Putamen (tissue), 1 donor: ENCODE measurements at regions not wholly inside any gene's neighbourhood (a gene's known extent, or its start where the extent isn't known, plus 50 kb on each side); places are given as distances from the start of the nearest gene placed in this dataset.

ENCODE experiments used
- DNase-seq: peaks from one replicate; pipeline ENCODE4 v3.0.0-alpha.2; 2016; ENCODE audit warnings: low spot score

DNA sequence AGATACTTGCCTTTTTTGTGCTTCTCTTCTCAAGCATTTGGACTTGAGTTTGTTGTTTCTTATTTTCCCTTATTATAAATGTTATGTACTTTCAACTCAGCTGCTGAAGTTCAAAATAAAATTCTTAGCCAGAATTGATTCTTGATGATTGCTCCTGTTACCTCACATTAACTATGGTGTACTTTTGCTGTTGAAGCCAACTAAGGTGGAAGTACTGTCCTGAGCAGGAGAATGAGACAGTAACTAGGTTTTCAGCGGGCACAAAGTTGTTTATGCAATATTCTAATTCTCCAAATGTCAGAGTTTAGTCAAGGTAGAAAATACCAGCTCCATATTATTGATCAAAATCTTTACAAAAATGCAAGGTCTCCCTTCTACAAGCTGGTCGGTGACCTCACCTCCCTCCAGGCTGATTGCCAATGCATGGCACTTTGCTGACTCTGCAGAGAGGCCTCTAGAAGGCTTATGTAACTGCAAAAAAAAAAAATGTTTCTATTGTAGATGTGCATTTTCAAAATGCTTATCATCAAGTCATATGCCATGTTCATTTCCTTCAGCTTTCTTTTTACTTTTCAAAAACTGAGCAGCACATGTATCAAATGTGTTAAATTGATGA lies 1783.5 kb upstream of the WWC1 start:
- DNase-seq, result no peak

DNA sequence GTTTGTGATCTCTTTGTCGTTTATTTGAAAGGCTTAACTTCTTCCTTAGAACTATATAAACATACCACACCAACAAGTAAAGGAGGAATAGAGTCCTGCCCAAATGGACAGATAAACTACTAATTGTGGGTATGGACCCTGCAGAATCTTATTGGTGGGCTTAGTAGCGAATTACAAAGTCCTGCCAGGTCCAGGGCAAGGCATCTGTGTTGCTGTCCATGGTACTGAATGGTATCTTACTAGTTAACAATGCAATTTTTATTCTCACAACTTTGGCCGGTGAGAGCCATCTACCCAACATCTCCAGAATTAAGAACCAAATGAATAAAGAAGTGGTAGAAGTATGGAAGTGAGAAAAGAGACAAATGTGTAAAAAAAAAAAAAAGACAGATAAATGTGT lies 1782.4 kb upstream of the WWC1 start:
- DNase-seq, result no peak

DNA sequence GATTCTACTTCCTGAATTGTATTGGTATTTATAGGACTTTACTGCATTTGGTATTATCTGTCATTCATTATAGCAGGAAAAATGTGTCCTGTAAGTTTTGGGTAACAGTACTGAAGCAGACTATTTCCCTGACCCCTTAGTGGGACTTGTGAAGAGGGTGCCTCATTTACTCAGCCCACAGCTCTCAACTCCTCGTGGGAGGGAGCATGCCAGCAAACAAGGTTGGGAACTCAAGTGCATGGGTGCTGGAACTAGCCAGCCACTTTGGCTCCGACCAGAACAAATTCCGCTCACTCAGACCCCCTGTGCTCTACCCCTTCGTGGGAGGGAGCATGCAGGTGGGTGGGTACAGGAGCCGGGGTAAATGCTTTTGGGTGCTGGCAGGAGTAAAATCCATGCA lies 1773.5 kb upstream of the WWC1 start:
- no peak for DNase-seq

DNA sequence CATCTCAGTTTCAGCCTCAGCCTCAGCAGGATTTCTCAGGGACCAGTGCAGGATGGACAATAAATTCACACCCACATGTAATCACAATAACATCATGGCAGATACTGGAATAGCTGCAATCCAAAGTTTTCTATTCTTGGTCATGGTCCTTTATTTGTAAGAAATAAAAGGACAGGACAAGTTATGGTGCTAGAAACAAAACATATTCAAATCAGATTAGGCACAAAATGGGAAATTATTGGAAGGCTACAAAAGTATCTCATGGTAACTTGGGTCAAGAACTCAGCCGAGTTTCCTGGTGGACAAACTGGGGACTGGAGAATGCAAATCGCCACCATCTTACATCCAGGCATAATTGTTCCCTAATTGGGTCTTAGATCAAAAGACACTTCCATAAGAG lies 1768.2 kb upstream of the WWC1 start:
- DNase-seq, result no peak

DNA sequence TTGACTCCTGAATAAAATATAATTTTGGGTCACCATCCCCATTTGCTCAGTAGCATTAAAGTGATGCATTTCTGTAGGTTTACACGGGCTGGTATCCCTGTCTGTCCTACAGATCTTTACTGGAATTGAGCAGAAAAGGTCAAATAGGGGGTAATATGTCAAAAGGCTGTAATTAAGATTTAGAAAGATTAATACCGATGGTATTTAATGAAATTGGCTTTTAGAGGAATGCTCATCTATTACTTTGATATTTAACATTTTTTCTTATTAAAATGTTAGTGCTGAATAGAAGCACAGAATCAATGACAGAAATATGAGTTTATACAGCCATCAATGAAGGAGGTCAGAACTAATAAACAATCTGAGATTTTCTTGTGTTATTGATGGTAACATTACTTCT lies 1762.2 kb upstream of the WWC1 start:
- DNase-seq, result no peak

DNA sequence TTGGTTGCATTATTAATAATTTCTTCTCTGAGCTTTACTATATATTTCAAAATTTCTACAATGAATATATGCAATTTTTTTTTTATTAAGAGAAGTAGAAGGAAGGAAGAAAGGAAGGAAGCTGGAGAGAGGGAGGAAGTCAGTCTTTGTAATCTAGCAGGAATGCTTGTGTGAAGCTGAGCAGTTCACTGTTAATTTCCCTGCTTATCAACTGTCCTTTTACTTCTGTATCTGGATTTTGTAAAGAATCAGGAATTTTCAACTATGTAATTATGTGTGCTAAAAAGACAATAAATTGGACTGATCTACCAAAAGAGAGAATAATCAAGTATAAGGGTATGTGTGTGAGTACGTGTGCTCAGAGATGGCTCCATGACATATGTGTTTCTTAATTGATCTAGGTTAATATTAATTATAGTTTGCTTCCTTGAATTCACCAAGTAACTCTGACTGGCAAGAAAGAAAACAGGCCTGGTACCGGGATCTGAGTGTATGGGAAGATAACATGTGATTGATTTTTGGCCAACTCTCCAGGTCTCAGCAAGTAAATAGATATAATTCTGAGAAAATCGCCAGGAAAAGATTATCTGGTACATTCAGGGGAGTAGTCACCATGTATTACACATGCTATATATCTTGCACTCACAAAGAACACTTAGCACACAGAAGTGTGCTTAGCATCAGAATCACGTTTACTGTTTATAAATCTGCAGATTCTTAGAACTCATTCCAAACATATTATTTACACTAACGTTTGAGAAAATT lies 1758.8 kb upstream of the WWC1 start:
- no peak for DNase-seq

DNA sequence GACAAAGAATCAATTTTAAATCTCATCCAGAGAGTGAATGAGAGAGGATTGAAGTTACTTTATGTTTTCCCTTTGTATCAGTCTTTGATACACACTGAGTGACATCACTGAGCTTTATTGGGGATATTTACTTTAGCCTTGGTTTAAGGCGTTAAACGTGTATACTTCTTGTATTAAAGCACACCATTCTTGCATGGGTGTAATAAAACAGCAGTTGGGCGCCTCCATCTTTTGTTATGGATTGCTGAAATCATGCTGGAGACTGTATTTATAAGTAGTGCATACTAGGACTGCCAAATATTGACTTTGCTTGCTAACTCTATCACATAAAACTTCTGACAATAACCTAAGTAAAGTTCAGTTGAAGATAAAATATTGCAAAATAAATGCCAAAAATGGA lies 1755.8 kb upstream of the WWC1 start:
- DNase-seq, result no peak

DNA sequence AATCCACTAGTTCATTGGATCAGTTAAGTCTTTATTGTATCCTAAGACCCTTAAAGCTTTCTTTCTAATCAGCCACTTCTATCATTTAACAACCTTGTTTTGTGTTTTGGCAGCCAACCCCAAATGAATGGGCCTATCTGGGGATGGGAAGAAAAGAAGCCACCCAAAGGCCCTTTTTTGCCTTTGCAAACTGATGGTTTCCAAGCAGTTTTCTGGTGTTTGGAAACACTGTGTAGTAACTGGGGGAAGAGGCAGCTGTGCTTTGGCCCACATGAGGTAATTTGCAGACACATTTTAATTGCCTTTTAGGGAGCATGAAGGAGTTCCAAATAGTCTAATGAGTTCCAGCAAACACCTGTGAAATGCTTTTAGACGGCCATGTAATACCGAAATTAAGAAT lies 1751.3 kb upstream of the WWC1 start:
- DNase-seq, result no peak

DNA sequence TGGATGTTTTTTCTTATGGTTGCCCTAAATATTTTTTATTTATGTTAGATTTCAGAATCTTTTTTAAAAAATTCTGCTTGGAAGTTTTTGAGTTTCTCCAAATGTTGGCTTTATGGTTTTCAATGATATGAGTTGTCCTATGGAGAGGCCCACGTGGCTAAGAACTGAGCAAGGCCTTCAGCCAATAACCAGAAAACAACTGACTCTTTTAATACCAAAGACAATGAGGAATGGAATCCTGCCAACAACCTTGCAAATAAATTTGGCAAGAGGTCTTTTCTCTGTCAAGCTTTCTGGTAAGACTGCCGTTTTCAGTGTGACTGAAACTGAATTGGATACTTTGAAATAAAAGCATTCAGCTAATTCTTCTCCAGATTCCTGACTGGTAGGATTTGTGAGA lies 1740.1 kb upstream of the WWC1 start:
- peak; percentile 71 for DNase-seq

DNA sequence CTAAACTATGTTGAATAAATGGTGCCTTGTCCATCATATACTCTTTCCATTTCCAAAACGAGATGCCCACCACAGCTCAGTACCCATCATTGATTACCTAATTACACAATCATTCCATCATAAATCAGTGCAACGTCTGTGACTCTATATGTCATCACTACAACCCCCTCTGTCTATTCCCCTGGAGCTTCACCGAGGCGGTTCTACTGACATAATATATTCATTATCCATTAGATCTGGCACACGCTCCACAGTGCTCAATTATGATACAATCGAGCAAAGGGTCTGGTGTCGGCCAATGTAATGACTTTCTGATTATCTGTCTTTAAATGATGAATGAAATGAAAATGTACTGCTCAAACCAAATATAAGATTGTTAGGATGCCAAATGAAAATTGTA lies 1737.7 kb upstream of the WWC1 start:
- DNase-seq, result no peak

DNA sequence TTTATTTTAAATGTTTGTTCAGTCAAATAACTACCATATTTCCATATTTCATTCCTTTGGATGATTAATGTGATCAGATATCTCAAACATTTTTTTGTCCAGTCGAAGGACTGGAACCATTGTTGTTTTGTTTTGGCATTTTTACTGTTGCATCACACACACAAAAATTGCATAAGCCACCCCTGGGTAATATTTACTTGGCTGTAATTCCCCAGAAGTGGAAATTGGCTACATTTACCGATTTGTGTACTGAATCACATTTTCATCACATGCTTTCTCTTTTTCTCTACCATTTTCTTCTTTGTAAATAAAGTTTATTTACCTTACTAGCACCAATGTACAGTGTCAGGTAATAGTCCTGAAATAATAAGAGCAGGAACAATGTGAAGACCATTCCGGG lies 1729.7 kb upstream of the WWC1 start:
- no peak for DNase-seq

DNA sequence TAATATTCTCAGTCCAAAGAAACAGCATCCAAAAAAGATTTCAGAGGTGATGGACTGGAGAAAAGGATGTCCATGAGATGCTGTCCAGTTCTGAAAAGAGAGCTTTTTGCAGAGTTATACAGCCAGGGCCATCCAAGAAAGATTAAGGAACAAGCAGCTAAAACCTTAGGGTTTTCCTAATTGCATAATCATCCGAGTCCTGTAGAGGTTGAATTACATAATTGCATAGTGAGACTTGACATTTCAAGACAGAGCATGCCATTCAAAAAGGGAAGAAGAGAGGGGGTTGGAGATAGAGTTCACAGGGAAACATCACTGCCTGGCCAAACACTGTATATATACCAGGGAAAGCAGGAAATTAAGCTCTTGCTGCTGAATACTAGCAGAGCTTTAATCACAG lies 1729.2 kb upstream of the WWC1 start:
- DNase-seq, result no peak

DNA sequence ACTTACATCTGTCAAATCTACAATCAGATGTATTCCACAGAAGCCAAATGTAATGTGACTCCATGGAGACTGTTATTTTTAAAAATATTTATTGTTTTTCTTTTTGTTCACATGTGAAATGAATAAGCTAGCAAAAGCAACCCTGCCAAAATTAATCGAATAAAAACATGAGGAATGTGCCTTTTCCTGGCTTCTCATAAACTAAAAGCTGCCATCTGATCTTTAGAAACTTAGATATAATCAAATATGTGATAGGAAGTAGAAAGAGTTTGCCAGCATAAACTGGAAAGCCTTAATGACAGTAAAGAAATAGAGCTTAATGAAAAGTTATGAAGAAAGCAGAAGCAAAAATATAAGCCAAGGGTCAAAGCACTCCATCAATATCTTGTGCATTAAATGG lies 1724.7 kb upstream of the WWC1 start:
- DNase-seq, result no peak

DNA sequence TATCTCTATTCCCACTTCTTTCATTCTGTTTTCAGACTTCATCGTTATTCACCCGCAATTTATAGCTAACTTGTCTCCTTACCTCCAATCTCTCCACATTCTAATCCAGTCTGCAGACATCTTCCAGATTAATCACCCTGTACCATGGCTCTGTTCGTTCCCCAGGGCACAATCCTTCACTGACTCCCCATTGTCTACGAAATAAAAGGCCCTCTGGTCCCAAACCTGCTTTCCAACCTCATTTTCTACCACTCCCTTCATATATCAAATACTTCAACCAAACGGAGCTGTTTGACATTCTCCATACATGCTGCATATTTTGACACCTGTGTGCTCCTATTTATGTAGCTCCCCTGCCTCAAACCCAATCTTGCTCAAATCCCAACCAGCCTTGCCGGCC lies 1720.6 kb upstream of the WWC1 start:
- DNase-seq, result no peak

DNA sequence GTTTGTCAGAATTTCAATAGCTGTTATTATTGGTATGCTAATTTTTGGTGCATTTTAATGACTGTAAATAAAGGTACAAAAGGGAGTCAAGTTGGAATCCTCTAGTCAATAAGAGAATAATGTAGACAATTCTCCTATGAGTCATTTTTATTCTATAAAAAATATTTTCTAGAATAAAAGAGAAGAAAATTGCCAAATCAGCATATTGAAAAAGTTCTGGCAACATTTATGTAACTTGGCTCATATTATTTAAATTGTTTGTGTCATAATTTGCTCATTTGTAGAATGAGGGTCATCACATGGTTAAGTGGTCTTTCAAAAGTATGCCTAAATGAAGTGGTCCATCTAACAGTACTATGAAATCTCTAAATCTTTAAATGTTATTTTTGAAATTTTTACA lies 1719.8 kb upstream of the WWC1 start:
- no peak for DNase-seq

DNA sequence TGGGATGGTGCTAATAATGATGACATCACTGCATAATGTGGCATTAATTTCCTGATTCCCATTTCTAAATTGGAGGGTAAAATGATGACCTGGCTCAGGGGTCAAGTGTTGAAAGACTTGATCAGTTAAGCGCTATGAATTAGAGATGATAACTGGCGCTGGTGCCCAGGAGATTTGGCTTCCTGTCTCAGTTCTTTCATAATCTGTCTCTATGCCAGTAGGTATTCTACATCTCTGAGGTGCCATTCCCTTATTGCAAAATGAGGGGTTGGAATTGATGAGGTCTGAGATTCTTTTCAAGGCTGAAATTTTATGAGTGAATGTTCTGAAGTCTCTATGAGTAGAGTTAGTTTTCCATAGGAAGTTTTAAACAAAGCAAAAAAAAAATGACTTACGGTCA lies 1715.1 kb upstream of the WWC1 start:
- no peak for DNase-seq

DNA sequence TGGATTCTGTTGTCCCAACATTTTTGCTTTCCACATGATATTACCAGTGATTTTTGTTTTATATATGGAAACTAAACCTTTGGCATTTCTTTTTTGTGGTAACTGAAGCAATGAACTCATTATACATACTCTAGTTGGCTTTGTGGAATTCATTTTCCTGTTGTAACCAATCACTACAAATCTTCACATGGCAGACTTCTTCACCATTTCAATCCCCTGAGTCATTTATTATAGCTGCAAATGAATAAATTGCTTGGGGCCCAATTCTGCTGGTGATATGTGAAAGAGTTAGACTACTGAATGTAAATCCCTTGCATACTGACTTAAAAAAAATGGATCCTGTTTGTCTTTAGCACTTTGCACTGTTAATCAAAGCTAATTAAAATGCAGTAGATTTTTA lies 1709.6 kb upstream of the WWC1 start:
- no peak for DNase-seq

DNA sequence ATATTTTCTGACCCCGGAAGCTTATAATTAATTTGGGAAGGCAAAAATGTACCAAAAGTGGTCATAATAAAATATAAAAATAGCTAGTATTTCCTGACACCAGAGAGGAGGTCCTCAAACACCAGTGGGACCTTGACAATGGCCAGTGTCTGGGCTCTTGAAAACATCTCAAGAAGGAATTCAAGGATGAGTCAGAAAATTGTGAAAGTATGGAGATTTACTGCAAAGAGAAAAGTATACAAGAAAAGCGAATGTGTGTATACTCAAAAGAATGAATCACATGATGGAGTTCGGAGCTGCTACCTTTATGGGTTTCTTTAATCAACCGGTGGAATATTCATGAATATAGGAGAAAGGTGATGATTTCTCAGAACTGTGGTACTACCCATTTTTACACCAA lies 1709.0 kb upstream of the WWC1 start:
- DNase-seq, result no peak

DNA sequence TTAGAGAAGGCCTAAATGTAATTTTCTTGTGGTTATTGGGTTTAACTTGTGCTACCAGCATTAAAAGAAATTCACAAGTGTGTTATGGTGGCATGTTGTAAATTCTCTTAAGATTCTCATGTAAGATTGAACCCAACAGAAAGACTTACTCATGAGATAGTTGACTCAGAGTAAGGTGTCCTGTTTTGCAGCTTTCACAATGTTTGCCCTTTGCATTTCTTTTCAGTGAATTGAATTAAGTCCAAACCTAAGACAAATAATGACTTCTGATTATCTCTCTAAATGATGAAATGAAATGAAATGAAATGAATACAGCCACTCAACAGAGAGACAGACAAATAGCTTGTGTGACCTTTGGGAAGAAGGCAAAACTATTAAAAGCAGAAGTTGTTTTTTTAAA lies 1696.9 kb upstream of the WWC1 start:
- no peak for DNase-seq

DNA sequence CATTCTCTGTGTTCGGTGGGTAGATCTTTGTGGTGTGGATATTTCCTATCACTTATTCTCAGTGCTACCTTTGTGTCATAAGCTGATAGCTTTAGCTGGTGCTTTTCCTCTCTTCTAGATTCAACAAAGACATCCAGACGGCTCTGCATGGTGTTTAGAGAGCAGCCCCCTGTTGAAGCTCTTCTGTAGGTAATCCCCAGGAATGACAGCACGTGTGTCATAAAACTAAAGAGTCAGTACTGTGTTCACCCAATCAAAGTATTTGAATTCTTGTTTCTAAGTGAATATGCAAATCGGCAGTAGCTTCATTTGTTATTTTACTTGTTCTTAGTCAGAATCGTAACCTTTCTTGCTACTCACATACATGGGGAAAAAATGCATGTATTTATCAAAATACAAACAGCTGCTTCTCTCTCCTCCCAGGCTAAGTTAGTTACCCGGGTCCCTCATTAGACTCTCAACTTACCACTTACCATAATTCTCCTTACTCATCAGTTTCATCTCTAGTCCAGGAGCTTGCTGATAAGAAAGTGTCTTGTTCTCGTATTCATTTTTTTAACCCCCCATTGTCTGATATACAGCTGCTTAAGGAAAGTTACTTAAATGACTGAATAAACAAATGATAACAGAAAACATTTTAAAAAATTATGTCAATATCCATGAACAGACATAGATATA lies 1696.0 kb upstream of the WWC1 start:
- no peak for DNase-seq

DNA sequence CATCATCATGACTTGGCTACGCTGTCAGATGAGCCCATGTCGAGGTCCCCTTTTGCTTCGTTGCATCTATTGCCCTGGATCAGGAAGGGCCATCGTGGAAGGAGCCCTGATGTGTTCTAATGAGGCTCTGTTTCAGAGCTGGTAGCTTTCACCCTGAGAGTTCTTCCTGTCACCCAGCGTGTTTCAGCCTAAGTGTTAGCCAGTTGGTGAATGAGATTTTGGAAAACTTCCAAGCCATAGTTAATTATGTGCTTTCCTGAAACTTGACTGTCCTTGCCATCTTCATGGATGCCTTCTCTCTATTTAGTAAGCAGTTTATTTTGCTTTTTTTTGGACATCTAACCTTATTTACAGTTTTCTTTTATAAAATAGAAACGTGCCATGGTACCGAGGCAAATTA lies 1695.4 kb upstream of the WWC1 start:
- no peak for DNase-seq

DNA sequence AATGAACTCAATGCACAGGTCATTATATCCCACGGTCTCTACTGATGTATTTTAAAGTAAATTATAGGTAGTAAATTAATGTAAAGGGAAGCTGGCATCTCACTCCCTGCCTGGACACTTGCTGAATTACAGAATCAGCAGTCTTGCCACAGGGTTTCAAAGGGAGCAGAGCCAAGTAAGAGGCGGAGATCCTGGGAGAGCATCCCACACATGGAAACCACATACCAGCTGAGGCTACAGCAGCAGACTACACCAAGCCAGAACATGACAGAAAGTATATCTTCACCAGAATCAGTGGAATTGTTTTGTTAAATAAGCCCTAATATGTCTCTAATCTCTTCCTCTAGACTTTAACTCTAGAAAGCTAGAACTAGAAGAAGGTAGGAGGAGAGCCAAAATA lies 1689.2 kb upstream of the WWC1 start:
- no peak for DNase-seq

DNA sequence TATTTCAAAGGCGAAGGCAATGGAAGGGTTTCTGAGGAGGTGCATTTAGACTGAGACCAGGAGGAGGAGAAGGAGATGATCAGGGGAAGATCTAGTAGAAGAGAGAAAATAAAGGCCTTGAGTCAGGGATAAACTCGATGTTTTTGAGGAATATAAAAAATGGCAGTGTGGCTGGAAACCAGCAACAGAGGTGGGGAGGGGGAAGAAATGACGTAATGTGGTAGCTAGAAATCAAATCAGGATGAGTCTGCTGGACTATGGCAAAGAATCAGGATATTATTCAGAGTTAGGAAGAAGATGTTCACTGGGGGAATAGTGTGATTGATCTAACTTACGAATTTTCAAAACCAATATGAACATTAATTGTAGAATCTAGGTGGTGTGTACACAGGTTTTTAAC lies 1673.9 kb upstream of the WWC1 start:
- DNase-seq, result no peak

DNA sequence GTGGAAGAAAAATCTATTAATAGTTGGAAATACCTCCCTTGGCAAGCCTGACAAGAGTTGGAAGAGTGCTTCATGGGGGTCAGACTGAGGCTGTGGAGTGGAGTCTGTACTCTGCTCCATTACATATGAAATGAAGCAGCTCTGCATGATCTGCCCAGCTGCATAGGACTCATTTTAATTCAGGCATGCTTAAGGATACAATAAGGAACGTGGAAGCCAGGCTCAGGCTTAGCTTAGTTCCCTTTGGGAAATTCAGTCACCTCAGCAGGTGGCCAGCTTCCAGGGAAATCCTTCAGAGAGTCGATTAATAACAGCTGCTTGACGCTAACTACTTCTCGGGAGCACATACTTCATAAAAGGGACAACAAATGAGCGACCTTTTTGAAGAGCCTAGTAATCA lies 1672.9 kb upstream of the WWC1 start:
- DNase-seq, result no peak
